ENCODE measurements at regions not wholly inside any gene's neighbourhood (a gene's known extent, or its start where the extent isn't known, plus 50 kb on each side); places are given as distances from the start of the nearest gene placed in this dataset.

DNA sequence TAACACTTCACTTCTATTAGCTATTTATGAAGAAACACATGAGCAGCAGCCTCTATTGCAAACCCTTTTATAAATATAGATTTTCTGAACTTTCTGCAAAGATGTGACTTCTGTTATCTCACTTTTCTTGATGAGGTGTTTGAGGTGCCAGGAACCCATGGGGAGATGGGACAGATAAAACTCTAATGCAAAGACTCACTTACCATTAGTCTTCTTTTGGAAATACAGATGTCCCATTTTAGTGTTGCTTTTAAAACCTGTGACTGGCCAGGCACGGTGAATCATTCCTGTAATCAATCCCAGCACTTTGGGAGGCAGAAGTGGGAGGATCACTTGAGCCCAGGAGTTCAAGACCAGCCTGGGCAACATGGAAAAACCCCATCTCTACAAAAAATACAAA lies 171.3 kb upstream of the GAS1 start:
- no peak for DNase-seq (ENCODE audit: low read depth)

DNA sequence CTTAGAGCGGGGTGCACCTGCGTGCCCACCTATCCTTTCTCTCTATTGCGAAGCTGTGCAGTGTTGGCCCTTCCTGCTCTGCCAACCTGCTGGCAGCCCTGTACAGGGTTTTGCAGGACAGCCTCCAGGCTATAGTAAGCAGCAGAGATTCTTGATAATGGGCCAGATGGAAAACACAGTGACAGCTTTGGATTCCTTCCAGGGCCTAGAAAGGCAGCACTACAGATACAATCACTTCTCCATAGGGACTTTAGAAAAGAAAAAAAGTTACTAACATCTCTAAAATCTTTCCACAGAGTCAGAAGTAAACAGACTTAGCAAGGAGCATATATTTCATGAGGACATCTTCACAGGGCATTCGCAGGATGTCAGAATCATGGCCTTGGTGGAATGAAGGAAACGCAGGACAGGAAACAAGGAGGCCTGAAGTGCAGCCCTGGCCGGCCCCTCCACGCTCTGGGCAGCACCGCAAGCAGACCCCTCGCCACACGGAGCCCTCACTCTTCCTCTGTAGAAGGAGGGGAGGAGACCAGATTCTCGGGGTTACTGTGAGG lies 172.1 kb upstream of the GAS1 start:
- DNase-seq (ENCODE audit: low read depth): peak; percentile 87

DNA sequence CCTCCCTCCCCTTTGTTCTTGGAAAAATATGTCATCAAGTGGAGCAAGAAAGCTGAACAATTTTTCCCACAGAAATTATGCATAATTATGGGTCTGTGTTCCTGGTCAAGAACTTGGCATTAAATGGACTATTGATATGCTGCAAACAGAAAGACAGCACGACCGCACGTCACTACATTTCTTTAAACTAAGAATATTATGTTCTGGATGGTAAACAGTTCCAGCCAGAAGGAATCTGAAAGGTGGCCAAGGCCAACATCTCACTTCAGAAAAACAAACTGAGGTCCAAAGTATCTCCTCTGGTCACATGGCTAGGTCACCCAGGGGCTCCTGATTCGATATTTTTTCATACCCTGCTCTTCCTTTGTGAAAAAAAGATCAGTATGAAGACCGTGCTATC lies 173.3 kb upstream of the GAS1 start:
- DNase-seq (ENCODE audit: low read depth): no peak

DNA sequence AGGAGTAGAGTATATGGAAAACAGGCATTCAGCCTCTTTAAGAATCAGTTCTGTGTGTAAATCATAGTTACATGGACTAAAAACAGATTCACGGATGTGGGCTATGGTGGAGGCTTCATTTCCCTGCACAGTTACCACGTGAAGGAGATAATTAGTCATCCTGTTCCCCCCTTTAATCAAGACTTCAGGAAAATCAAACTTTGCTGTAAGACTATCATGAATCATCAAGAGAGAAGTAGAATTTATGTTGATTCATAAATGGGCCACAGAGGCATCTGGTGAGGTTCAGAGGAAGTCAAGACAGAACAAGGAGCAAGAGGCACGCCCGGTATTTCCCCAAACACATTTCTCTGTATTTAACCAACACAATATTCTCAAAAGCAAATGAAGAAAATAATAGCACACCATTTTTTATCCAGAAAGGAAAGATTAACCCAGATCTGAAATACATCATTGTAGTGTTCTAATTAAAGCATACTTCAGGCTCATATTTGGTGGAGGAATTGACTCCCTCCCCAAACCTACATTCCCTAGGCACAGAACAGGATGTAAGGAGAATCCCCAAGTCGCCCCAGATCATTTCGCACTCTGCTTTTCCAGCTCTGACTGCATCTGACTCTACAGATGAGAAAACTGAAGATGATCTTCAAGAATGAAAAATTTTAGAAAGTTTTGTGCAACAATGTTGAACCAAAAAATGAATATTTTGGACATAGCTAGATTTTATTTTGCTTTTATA lies 175.8 kb upstream of the GAS1 start:
- no peak for DNase-seq (ENCODE audit: low read depth)

DNA sequence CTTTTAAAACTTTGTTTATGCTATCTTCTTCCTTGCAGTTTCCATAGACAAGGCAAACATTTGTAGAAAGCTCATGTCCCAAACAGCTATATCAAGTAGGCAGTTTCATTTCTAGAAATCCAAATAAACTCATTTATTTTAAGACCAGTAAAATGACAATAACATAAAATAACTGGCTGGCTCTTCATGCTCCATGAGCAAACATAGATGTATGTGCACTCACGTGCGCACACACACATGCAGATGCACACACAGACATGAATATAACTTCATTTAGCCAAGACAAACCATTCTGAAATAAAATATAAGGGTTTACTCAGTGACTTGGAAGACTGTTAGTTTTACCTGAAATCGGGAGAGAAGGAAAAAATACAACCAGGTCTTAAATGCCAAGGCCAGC lies 176.5 kb upstream of the GAS1 start:
- no peak for DNase-seq (ENCODE audit: low read depth)

DNA sequence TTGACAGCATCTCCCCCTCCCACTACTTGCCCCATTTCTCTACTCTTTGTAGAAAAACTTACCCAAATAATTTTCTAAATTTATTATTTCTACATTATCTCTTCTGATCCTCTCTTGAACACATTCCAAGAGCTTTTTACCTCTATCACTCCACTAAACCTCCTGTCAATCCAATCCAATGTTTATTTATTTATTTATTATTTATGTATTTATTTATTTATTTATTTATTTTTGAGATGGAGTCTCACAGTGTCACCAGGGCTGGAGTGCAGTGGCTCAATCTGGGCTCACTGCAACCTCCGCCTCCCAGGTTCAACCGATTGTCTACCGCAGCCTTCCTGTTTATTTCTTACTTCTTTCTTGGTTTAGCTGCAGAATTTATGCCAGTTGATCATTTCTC lies 178.5 kb upstream of the GAS1 start:
- no peak for DNase-seq (ENCODE audit: low read depth)

DNA sequence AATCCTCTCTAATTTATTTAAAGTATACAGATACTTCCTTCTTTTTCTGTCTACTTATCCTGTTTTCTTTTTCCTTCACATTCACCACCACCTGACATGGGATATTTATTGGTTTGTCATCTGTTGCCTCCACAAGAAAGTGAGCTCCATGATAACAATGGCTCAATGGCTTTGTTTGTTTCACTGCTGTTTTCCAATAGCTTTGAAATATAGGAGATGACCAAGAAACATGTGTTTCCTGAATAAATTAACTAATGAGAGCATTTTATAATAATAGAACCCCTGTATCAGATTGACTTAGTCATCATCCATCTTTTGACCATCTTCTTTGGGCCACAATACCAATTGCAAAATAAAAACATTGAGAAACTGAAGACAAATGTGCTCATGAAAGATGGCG lies 180.2 kb upstream of the GAS1 start:
- no peak for DNase-seq (ENCODE audit: low read depth)

DNA sequence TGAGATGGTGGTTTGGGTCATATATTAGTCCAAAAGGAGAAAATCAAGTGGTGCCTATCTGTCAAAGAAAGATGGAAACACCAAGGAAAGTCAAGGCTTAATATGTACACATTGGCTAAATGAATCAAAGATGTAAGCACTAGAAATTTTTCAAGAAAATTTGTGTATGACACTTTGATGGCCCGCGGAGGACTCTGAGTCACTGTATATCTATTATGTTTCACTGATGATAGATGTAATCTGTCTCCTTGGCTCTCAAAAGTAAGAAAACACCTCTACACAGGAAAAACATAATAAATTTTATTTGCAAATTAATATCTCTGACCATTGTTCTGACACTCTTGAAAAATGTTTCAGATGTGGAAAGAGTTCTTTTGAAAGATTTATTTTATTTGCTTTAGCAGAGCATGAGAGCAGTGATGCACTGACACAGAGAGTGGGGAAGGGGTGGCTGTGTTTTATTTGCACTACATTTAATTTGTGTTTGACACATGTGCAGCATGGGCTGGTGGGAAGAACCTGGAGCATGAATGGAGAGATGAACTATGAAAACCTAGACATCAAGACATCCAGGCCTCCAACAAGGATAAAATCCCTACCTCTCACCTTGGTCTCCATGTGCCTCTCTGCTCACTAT lies 180.8 kb upstream of the GAS1 start:
- no peak for DNase-seq (ENCODE audit: low read depth)

DNA sequence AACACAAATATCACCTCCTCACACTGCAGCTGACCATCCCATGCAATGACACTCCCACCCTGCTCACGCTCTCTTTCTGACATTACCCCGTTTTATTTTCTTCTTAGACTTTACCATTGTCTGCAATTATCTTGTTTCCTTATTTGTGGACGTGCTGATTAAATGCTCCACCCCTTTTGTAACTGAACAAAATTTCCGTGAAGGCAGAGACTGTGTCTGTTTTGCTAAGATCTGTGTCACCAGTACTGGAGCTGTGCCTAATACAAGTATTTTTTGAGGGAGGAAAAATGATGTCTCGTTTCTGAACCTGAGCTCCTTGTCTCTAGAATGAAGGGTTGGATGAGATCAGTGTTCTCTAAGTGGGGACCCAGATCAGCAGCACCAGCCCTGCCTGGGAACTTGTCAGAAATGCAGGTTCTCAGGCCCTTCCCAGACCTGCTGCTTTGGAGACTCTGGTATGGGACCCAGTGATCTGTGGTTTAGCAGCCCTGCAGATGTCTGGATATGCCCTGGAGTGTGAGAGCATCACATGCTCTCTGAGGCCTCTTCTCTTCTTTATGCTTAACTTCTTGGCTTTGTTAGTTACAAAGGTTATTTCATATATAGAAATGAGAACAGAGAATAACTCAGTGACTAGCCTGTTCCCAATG lies 181.7 kb upstream of the GAS1 start:
- no peak for DNase-seq (ENCODE audit: low read depth)

DNA sequence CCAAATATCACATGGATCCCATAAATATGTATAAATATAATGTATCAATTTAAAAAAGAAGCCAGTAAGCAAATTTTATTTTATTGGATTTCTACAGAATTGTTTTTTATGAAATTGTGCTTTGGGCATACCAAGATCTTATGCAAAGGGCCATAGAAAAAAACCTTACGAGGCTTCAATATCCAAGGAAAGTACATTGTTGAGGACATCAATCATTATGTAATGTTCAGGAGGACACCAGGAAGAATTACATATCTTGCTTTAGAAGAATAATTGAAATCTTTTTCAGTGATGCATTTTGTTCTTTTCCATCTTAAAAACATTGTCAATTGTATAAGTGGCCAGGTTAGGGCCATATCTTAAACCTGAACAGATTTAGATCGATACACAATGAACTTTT lies 187.8 kb upstream of the GAS1 start:
- no peak for DNase-seq (ENCODE audit: low read depth)

DNA sequence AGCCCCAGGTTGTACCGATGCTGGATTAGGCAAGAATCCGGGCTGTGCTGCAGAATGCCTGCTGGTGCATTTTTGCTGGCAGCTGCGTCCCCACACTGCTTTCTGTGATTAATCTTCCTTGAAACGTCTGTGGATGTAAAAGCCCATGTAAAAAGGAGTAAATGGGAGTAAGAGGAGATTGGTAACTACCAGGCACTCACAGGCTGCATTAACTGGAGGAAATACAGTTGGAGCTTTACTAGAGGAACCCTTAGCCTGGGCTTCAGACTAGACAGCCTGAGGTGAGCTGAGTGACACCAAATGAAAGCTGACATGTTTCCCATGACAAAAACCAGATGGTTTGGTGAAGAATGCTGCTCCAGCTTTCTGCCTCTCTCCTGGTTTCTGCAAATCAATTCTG lies 190.4 kb upstream of the GAS1 start:
- DNase-seq (ENCODE audit: low read depth): no peak

DNA sequence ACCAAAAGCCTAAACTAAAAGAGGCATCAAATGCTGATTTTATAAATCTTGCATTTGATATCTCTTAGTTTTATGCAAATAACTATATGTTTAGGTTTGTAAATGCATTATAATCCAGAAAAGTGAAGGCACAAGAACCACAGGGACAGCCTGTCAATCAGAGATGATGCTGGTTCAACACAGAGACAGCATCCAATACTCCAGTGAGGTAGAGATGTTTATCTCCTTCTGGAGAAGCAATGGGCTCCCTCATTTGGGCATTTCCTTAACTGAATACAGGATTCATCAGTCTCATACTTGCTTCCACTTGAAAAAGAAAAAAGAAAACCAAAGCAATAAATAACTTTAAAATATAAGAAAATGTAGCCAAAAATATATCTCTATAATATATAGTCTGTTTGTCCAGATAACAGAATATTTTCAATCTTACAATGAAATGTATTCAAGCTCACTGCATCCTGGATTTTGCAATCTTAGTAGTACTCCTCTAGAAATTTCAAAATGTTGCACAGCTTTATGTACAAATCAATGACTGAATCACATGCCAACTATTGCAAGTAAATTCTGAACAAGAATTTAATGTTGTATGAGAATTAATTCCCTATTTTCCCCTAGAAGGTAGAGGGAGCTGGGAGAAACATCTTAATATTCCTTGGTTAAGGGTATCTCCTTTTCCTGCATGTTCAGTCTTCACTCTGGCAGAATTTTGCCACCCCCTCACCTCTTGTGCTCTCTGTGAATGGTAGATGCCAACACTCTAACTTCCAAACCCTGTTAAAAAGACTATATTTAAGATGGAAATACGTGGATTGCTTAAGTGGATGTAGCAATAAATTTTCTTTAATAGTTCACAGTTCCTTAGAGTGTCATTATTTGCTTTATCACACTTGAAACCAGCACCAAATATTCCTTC lies 191.1 kb upstream of the GAS1 start:
- DNase-seq (ENCODE audit: low read depth): no peak

DNA sequence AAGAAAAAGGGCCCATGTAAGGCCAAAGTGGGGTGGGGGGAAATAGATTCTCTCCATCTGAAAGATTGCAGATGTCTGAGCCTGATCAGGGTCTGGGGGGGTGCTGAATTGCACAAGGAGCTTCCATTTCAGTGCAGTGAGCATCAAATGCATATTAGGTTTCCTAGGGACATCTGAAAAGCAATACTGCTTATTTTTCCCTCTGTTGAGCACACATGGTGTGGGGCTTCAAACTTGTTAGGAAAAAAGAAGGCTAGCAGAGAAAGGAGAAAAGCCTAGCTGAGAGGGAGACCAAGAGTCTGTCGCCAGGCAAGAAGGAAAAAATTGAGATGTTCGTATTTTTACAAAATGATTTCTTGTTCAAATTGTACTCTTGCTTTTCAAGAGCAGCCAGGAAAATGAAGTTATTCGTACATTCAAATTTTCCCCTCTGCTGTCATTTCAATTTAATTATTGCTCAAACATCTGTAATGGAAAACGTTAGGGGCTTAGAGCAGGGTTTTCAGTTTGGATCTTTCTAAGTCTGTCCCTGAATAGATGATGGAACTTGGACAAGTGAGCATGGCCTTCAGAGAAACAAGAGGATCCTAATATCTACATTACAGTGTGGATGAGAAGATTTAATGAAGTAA lies 191.9 kb upstream of the GAS1 start:
- no peak for DNase-seq (ENCODE audit: low read depth)

DNA sequence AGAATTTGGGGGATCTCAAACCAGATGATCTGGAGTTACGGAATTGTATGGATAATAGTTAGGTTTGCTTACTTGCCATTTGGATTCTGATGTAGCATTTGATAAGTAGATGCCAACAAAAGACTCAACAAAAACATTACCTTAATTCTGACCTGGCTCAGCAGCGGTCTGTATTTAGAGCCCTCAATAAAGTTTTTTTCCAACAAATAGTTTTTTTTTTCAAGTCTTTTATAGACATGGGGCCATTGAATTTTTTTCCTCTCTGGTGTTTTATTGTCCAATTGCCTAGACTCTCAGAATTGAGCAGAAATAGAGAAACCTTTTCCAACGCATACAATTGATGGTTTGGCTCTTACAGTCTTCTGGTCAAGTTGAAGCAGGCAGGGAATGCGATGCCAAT lies 192.8 kb upstream of the GAS1 start:
- no peak for DNase-seq (ENCODE audit: low read depth)

DNA sequence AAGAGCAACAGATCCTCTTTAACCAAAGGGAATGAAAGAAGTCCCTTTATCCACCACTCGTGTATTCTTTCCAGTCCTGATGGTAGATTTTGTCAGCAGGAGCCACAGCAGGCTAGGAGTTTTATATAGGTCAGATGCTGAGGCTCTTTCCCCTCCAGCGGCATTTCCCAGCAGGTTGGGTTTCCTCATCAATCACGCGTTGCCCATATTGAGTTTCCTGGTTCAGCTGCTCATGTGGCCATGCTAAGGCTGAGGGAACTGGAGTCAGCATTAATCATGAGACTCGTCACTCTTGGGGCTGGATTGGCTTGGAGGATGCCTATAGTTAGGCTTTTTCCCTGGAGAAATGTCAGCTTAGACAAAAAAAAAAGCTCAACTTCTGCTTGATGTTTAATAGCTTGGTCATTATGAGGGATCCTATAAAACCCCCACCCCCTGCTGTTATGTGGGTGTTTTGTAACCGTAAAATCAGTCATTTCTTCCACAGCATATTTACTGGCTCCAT lies 193.4 kb upstream of the GAS1 start:
- no peak for DNase-seq (ENCODE audit: low read depth)

DNA sequence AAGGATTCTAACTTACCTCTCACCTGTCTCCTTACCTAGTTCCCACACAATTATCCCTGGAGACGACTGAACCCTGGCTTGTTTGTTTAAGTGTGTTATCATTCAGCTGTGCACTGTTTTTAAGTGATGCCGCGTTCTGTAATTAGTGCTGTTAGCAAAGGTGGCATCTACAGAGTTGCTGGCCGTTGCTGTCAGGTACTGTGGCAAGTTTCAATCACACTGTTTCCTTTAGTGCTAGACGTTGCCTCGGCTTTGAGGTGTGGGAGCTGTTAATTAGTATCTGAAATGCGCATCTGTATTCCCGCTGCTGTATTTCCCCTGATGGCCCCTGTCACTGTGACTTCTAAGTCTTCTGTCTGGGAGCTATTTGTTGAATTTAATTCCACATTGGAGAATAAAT lies 193.8 kb upstream of the GAS1 start:
- DNase-seq (ENCODE audit: low read depth): no peak

DNA sequence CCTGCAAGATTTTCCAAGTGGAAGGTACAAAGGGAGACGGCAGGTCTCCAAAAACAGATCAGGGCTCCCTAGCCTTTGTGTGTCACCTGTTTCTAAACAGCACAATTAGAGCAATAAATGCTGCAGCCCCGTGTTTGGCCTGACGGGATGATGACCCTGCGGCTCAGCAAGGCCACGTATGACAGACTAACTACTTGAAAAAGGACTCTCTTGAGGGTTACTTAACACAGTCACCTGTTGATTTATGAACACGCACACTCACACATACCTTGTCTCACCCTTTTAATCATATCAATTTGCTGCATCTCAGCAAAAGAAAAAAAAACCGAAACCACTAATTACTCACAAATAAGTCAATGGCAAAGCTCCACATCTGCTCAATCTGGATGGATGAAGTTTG lies 199.6 kb upstream of the GAS1 start:
- DNase-seq (ENCODE audit: low read depth): no peak

DNA sequence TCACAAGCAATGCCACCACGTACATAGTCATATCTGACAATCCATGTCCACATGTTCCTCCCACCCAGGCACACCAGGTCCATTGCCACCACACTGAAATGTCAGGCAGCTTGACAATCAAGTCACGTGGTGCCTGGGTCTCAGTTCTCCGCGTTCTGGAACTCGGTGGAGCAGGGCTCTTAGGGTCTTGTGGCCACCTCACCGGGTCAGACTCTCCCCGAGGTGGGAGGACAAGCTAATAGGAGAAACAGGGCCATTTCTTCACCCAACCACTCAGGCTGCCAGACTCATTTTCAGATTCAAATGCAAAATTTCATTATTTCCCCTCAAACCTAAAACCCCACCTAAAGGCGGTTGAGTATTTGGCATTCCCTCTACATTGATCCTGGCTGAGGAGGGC lies 200.5 kb upstream of the GAS1 start:
- DNase-seq (ENCODE audit: low read depth): no peak

DNA sequence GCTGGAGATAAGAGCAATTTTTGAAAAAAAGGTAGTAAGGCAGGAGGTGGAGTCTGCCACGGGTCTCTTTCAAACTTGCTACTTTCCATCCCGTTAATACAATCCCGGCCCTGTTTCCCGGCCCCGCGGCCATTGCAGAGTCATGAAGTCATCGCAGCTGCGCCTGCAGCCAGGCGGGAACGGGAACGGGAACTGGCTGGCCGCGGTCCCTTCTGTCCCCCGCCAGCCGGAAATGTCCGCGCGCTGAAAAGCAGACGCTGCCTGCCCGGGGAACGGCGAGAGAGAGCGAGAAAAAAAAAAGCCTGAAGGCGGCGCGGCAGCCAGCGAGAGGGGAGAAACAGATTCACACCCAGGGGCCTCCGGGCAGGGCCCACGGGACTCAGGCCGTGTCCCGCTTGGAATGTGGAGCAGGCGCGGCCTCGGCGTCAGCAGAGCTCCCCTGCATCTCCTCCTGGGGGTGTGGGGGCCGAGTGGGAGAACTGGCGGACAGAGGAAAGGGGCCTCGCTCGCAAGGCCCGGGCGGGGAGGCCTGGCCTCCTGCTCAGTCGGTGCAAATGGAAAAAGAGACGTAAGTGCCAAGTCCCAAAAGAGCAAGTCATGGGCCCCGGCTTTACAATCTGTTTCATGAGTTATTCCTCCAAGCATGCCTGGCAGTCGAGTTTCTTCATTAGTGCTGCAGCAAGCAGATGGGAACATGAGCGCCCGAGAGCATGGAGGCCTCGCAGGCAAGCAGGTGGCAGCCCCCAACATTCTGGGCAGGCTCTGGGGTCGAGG lies 201.2 kb upstream of the GAS1 start:
- peak; percentile 49 for DNase-seq (ENCODE audit: low read depth)

DNA sequence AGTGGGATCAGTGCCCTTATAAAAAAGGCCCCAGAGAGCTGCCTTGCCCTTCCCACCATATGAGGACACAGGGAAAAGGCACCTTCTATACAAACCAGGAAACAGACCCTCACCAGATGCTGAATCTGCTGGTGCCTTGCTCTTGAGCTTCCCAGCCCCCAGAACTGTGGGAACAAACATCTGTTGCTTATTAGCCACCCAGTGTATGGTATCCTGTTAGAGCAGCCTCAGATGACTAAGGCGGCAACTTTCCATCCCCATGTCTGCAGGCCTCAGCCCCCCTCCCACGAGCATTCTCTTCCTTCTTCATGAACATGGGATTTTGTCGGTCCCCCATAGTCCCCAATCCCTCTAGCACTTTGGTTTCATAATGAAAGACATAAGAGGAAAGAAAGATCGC lies 202.5 kb upstream of the GAS1 start:
- DNase-seq (ENCODE audit: low read depth): peak; percentile 14

DNA sequence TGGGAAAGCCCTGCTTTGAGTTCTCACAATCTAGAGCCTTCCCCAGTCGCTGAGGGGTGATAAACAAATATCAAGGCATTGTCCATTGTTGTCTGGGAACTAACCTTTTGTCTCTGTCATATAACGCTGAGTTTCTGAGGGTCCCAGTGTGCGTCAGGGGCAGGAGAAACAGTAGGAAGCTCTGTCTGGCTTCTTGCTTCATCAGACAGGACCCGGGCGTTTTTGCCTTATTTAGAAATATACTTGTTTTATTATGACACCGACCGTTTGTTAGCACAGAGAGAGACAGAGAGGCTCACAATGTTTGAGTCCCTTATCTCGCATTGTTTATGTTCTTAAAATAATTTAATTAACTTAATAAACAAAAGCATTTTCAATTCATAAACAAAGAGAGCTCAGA lies 204.9 kb upstream of the GAS1 start:
- no peak for DNase-seq (ENCODE audit: low read depth)
